WERI-Rb-1 (cell line): ENCODE measurements at regions not wholly inside any gene's neighbourhood (a gene's known extent, or its start where the extent isn't known, plus 50 kb on each side); places are given as distances from the start of the nearest gene placed in this dataset.
A peak's percentile ranks its signal among the peaks of the same experiment; 100 is the strongest.

ENCODE experiments used
- DNase-seq: peaks from one replicate; pipeline ENCODE4 v3.0.0-alpha.2; 2020
- H3K27ac ChIP-seq: fragments of 250-450 bp; sonication (Bioruptor Pico); 2 replicates; pipeline ENCODE4 v1.5.1; 2020; ENCODE audit warnings: mild to moderate bottlenecking, moderate library complexity
- H3K27me3 ChIP-seq: fragments of 250-450 bp; sonication (Bioruptor Pico); 2 replicates; pipeline ENCODE4 v1.5.1; 2021; ENCODE audit warnings: mild to moderate bottlenecking, low read depth, moderate library complexity; ENCODE audit not compliant: insufficient read depth, severe bottlenecking
- H3K36me3 ChIP-seq: fragments of 250-450 bp; sonication (Bioruptor Pico); 2 replicates; pipeline ENCODE4 v1.5.1; 2020; ENCODE audit warnings: mild to moderate bottlenecking, moderate library complexity
- H3K4me3 ChIP-seq: 2 replicates; pipeline ENCODE4 v1.5.1; 2011; ENCODE audit warnings: low read depth, mild to moderate bottlenecking, control low read depth, low read length
- H3K9me3 ChIP-seq: fragments of 250-450 bp; sonication (Bioruptor Pico); 2 replicates; pipeline ENCODE4 v1.5.1; 2021; ENCODE audit warnings: mild to moderate bottlenecking, moderate library complexity; ENCODE audit not compliant: severe bottlenecking
- CTCF ChIP-seq: IDR thresholded peaks from 2 replicates; pipeline ENCODE4 v1.5.1; 2011; ENCODE audit warnings: low read depth, mild to moderate bottlenecking, control low read depth, inconsistent platforms, low read length

DNA sequence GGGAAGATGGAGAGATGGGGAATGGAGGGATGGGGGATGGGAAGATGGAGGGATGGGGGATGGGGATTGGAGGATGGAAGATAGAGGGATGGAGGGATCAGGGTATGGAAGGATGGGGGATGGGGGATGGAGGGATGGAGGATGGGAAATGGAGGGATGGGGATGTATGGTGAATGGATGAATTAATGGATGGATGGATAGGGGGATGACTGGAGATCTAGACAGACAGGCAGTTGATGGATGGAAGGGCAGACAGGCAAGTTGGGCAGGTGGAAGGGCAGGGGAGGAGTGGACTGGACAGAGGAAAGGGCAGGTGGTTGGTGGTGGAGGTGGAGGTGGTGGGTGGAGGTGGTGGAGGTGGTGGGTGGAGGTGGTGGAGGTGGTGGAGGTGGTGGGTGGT, 167.2 kb downstream of the C9orf50 start:
- H3K4me3 ChIP-seq: no peak overlapping the region
- no peak for TF ChIP-seq CTCF
- H3K36me3 ChIP-seq: no peaks in the 10 kb centered on the region
- H3K27me3 ChIP-seq: no peaks in the 10 kb centered on the region
- no peak for DNase-seq
- no peaks in the 10 kb centered on the region for H3K9me3 ChIP-seq
- no peak overlapping the region for H3K27ac ChIP-seq

- DNase-seq: no peak
- no peak for TF ChIP-seq CTCF
- Histone ChIP-seq H3K36me3 (no peaks in the 10 kb centered on the region), H3K4me3 (no peak overlapping the region), H3K27me3 (no peaks in the 10 kb centered on the region), H3K9me3 (no peaks in the 10 kb centered on the region), H3K27ac (no peak overlapping the region)
Measured at GRCh38 chr9:129451669-129452068, 169.2 kb downstream of the C9orf50 start.

- no peak for DNase-seq
- Histone ChIP-seq H3K27ac (no peak overlapping the region), H3K36me3 (no peaks in the 10 kb centered on the region), H3K27me3 (no peaks in the 10 kb centered on the region), H3K9me3 (peaks cover under 1% of the 10 kb centered on the region), H3K4me3 (no peak overlapping the region)
- TF ChIP-seq CTCF: no peak
Measured at GRCh38 chr9:129451089-129451656, 169.7 kb downstream of the C9orf50 start.

DNA sequence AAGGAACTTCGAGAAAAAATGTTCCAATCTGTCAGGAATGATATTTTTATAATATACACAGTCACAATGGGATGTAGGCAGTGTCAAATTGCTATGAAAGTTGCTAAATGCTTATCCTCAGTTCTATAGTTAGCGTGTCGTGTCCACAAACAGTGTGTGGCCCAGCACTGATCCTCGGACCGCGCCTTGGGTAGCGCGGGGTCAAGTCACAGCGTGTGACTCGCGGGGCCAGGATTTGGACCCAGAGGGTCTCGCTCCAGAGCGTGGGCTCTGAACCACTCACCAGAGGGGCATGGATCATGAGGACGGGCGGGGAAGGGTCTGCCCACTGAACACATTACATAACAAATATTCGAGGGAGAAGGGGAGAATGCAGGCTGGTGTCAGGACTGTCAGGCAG, 171.8 kb downstream of the C9orf50 start:
- peaks cover 9% of the 10 kb centered on the region for H3K9me3 ChIP-seq
- no peak for TF ChIP-seq CTCF

GRCh38 chr9:129446828-129447550, 173.9 kb downstream of the C9orf50 start:
- H3K27ac ChIP-seq: peak overlapping the region; percentile 73
- no peak for TF ChIP-seq CTCF
- DNase-seq: peak; percentile 93

More for the DNA sequence above, 171.8 kb downstream of the C9orf50 start:
- no peak overlapping the region for H3K4me3 ChIP-seq
- no peaks in the 10 kb centered on the region for H3K36me3 ChIP-seq
- DNase-seq: no peak
- no peak overlapping the region for H3K27ac ChIP-seq
- no peaks in the 10 kb centered on the region for H3K27me3 ChIP-seq

More at GRCh38 chr9:129446828-129447550, 173.9 kb downstream of the C9orf50 start:
- Histone ChIP-seq H3K9me3 (peaks cover 9% of the 10 kb centered on the region), H3K36me3 (no peaks in the 10 kb centered on the region), H3K27me3 (no peaks in the 10 kb centered on the region), H3K4me3 (peak overlapping the region; percentile 21)
